Right ventricle myocardium superior (tissue), 1 donor: ENCODE measurements at regions not wholly inside any gene's neighbourhood (a gene's known extent, or its start where the extent isn't known, plus 50 kb on each side); places are given as distances from the start of the nearest gene placed in this dataset.
A peak's percentile ranks its signal among the peaks of the same experiment; 100 is the strongest.

Source experiments
- ATAC-seq: fragments of 200-7000 bp; cut with Tn5 transposase; one replicate; pipeline ENCODE4 v1.9.1; 2020; ENCODE audit warnings: mild to moderate bottlenecking; ENCODE audit not compliant: poor library complexity
- DNase-seq: peaks from one replicate; pipeline ENCODE4 v3.0.0-alpha.2; 2020
- intact Hi-C: fragments of 100-400 bp; cut with DNase I; formaldehyde crosslinking; loops from one replicate; pipeline ENCODE4 v1.11.2; 2022
- donor health status: DM: no; HTN: yes; CAD: no; lungs with severe emphysema.

- ATAC-seq (no peak), DNase-seq (no peak)
- intact Hi-C loops = loop anchor here (10.0 kb wide), 1 partner anchor 551 kb away; no protein-coding TSS in a partner anchor
Measured at GRCh38 chr7:91636129-91636724, 244.3 kb downstream of the MTERF1 start.

GRCh38 chr7:91636728-91637127 is 243.8 kb downstream of the MTERF1 start:
- ATAC-seq = no peak
- DNase-seq = no peak
- intact Hi-C loops = loop anchor here (10.0 kb wide), 1 partner anchor 552 kb away; no protein-coding TSS in a partner anchor

GRCh38 chr7:91644256-91644655 is 236.2 kb downstream of the MTERF1 start:
- DNase-seq = no peak
- ATAC-seq = no peak
- intact Hi-C loops = no loop called here

- intact Hi-C loops = no loop called here
- DNase-seq (no peak), ATAC-seq (no peak)
Measured at GRCh38 chr7:91645542-91645941, 235.0 kb downstream of the MTERF1 start.

- no peak for ATAC-seq
- no peak for DNase-seq
- intact Hi-C loops = no loop called here
Measured at GRCh38 chr7:91651986-91652385, 228.5 kb downstream of the MTERF1 start.

GRCh38 chr7:91653286-91653685 is 227.2 kb downstream of the MTERF1 start:
- DNase-seq (no peak), ATAC-seq (no peak)
- intact Hi-C loops = no loop called here

- ATAC-seq (no peak), DNase-seq (no peak)
- intact Hi-C loops = no loop called here
Measured at GRCh38 chr7:91655656-91656055, 224.8 kb downstream of the MTERF1 start.

GRCh38 chr7:91656541-91657482 is 223.7 kb downstream of the MTERF1 start:
- DNase-seq = no peak
- ATAC-seq = no peak

GRCh38 chr7:91657483-91658071 is 222.9 kb downstream of the MTERF1 start:
- intact Hi-C loops = no loop called here
- no peak for DNase-seq
- ATAC-seq = no peak

More at GRCh38 chr7:91656541-91657482, 223.7 kb downstream of the MTERF1 start:
- intact Hi-C loops = no loop called here

GRCh38 chr7:91659096-91659495 is 221.4 kb downstream of the MTERF1 start:
- intact Hi-C loops = no loop called here
- no peak for DNase-seq

GRCh38 chr7:91660734-91661356 is 219.7 kb downstream of the MTERF1 start:
- intact Hi-C loops = no loop called here
- no peak for ATAC-seq
- no peak for DNase-seq

More at GRCh38 chr7:91659096-91659495, 221.4 kb downstream of the MTERF1 start:
- ATAC-seq = no peak

- no peak for ATAC-seq
- no peak for DNase-seq
- intact Hi-C loops = no loop called here
Measured at GRCh38 chr7:91661727-91662126, 218.8 kb downstream of the MTERF1 start.

GRCh38 chr7:91668217-91668616 is 212.3 kb downstream of the MTERF1 start:
- ATAC-seq (no peak), DNase-seq (no peak)
- intact Hi-C loops = no loop called here

GRCh38 chr7:91671245-91671644 is 209.3 kb downstream of the MTERF1 start:
- DNase-seq (no peak), ATAC-seq (no peak)
- intact Hi-C loops = no loop called here

GRCh38 chr7:91674470-91674869 is 206.0 kb downstream of the MTERF1 start:
- ATAC-seq = no peak
- no peak for DNase-seq
- intact Hi-C loops = no loop called here

GRCh38 chr7:91681718-91682117 is 198.8 kb downstream of the MTERF1 start:
- intact Hi-C loops = no loop called here
- no peak for DNase-seq
- ATAC-seq = no peak

GRCh38 chr7:91683823-91684222 is 196.7 kb downstream of the MTERF1 start:
- intact Hi-C loops = no loop called here
- DNase-seq (no peak), ATAC-seq (peak; percentile 85)

- intact Hi-C loops = no loop called here
- DNase-seq (no peak), ATAC-seq (no peak)
Measured at GRCh38 chr7:91685544-91685943, 195.0 kb downstream of the MTERF1 start.

GRCh38 chr7:91690541-91691070 is 189.9 kb downstream of the MTERF1 start:
- ATAC-seq (no peak), DNase-seq (no peak)
- intact Hi-C loops = no loop called here
